NB4 (cell line): ENCODE measurements at regions not wholly inside any gene's neighbourhood (a gene's known extent, or its start where the extent isn't known, plus 50 kb on each side); places are given as distances from the start of the nearest gene placed in this dataset.

ENCODE experiments used
- DNase-seq: peaks from one replicate; pipeline ENCODE4 v3.0.0; 2010; ENCODE audit warnings: low read depth
- H3K4me3 ChIP-seq: one replicate; pipeline ENCODE4 v1.5.1; 2011; ENCODE audit warnings: mild to moderate bottlenecking, low read depth, low read length, moderate library complexity
- MYC ChIP-seq: IDR thresholded peaks from 2 replicates; pipeline ENCODE4 v1.6.1; 2011; ENCODE audit warnings: low read depth, low read length
- POLR2A ChIP-seq: IDR thresholded peaks from 2 replicates; pipeline ENCODE4 v1.6.1; 2011; ENCODE audit warnings: mild to moderate bottlenecking; ENCODE audit not compliant: insufficient read length; ENCODE audit errors: extremely low read depth
- TF ChIP-seq, protein P1 (sequence below): IDR thresholded peaks from 2 replicates; pipeline ENCODE4 v1.6.1; 2011; ENCODE audit warnings: low read depth, low read length
- TF ChIP-seq, protein P2 (sequence below): IDR thresholded peaks from one replicate; pipeline ENCODE4 v1.5.1; 2012; ENCODE audit warnings: low read depth, low read length

DNA sequence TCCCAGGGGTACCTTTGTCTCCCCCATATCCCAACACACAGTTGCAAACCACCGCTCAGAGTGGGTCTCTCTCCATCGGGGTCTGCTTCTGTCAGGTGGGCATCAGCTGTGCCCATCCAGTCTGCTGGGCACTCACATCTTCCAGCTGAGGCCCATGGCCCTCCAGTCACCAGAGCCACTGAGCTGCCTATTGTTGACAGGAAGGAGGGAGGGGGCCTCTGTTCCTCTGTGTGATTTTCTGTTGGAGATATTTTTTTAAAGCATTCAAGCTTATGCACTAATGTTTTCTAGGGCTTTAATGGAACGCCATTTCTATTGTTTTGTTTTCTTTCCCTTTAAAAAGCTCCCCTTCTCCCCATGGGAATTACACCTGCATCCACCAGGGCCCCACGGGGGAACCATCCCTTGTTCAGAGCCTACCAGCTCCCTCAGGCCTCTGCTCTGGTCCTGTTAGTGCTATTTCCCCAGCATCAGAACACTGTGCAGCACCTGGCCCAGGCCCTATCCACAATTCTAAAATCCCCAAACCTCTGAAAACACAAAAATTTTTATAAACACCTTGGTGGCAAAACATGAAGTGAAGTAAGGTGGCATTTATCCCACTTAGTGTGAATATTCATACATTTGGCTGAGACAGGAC lies 326.2 kb downstream of the CD83 start:
- no peak overlapping the region for H3K4me3 ChIP-seq
- no peak for TF ChIP-seq POLR2A
- DNase-seq = no peak

DNA sequence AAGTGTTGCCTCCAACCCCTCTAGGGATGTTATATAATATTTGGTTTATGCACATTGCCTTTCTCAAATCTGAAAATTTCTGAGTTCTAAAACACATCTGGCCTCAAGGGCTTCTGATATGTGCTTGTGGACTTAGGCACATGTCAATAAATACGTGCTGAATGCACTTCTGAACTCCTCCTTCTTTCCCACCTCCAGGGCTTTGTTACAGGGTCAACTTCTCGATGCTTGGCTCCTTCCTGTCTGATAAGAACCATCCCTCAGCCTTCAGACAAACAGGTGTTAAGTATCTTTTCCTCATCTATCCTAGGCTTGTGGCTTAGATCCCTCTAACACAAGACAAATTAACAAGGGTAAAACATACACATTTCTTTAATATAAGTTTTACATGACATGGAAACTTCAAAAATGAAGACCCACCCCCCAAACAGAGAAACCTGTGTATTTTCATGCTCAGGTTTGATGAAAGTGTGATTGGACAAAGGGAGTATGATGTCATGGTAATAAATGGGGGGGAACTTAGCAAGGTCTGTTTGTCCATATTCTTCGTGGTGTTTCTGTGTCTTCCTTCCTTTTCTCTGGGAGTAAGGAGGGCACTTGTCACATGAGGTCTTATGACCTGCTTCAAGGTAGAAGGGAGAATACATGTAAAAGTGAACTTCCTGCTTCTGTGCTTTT lies 326.9 kb downstream of the CD83 start:
- TF ChIP-seq, protein P1, sequence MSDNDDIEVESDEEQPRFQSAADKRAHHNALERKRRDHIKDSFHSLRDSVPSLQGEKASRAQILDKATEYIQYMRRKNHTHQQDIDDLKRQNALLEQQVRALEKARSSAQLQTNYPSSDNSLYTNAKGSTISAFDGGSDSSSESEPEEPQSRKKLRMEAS = no peak
- no peak for TF ChIP-seq POLR2A
- TF ChIP-seq, protein P2, sequence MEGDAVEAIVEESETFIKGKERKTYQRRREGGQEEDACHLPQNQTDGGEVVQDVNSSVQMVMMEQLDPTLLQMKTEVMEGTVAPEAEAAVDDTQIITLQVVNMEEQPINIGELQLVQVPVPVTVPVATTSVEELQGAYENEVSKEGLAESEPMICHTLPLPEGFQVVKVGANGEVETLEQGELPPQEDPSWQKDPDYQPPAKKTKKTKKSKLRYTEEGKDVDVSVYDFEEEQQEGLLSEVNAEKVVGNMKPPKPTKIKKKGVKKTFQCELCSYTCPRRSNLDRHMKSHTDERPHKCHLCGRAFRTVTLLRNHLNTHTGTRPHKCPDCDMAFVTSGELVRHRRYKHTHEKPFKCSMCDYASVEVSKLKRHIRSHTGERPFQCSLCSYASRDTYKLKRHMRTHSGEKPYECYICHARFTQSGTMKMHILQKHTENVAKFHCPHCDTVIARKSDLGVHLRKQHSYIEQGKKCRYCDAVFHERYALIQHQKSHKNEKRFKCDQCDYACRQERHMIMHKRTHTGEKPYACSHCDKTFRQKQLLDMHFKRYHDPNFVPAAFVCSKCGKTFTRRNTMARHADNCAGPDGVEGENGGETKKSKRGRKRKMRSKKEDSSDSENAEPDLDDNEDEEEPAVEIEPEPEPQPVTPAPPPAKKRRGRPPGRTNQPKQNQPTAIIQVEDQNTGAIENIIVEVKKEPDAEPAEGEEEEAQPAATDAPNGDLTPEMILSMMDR = no peak
- TF ChIP-seq MYC = no peak
- DNase-seq = no peak

DNA sequence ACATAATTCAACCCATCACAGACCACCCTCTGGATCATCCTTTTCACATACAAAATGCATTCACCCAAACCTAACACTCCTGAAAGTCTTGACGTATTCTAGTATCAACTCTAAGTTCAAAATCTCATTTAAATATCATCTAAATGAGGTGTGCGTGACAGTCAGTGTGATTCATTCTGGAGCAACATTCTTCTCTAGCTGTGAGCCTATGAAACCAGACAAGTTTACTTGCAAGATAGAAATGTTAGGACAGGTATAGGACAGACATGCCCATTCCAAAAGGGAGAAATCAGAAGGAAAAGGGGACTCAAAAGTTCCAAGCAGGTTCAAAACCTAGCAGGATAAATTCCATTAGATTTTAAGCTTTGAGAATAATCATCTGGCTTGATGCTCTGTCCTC lies 329.7 kb downstream of the CD83 start:
- DNase-seq = no peak
- H3K4me3 ChIP-seq = no peak overlapping the region
- no peak for TF ChIP-seq MYC
- TF ChIP-seq, protein P2 = no peak
- TF ChIP-seq POLR2A = no peak
- TF ChIP-seq, protein P1 = no peak

More for the DNA sequence above, 326.9 kb downstream of the CD83 start:
- H3K4me3 ChIP-seq = no peak overlapping the region

DNA sequence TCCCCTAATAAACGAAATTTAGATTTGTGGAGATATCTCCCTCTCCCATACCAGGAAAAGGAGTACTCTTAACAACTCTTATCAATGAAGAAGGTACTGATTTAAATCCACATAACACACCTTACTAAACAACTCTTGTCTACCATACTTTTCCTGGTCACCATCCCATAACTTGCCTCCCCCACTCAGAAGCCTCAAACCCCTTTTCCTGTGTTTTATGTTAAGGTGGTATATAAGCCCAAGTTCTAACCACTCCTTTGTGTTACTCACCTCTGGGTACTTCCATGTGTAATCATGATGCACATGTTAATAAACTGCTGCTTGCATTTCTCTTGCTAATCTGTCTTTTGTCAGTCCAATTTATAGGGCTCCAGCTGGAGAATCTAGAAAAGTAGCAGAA lies 330.7 kb downstream of the CD83 start:
- TF ChIP-seq, protein P2 = no peak
- TF ChIP-seq, protein P1 = no peak
- TF ChIP-seq POLR2A = no peak
- no peak for TF ChIP-seq MYC
- DNase-seq = no peak
- no peak overlapping the region for H3K4me3 ChIP-seq

DNA sequence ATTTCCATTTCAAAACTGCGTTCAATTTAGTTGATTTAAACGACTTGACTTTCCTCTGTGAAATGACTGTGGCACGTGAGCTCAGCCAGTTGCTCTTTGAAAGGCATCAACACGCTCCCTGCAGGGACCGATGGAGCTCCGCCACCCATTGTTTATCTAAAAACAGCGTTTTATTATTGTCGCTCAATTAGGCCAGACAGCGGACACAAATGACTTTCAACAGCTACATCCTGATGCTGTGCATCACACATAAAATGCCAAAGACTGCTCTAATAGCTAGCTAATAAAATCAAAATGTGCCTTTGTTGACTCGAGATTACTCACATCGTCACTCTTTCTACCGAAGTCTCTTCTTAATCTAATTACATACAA lies 332.5 kb downstream of the CD83 start:
- no peak for DNase-seq
- TF ChIP-seq, protein P2 = no peak
- no peak for TF ChIP-seq MYC
- TF ChIP-seq POLR2A = no peak
- TF ChIP-seq, protein P1 = no peak
- no peak overlapping the region for H3K4me3 ChIP-seq

DNA sequence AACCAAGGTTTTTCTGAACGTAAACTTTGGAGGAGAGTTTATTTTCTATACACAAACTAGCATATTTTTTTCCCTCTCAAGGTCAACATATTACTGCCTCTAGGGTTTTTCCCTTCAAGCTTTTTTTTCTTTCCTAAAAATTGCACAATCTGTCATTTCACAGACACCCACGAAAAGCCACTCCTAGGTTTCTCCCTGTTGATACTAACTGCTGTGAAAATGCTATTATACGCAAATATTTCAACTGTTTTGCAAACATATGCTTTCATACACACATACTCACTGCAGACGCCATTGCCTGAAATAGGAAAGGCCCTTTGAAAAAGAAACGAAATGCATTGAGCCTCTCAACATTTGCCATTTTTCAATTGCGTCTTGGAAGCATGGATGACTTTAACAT lies 333.0 kb downstream of the CD83 start:
- no peak overlapping the region for H3K4me3 ChIP-seq
- TF ChIP-seq, protein P2 = no peak
- TF ChIP-seq MYC (no peak), POLR2A (no peak)
- TF ChIP-seq, protein P1 = no peak
- no peak for DNase-seq
